K562 (cell line): ENCODE measurements at regions not wholly inside any gene's neighbourhood (a gene's known extent, or its start where the extent isn't known, plus 50 kb on each side); places are given as distances from the start of the nearest gene placed in this dataset.

Source experiments
- JUNB ChIP-seq: fragments of 450-650 bp; formaldehyde crosslinking; conservative IDR thresholded peaks from 2 replicates; pipeline ENCODE4 v1.4.0; 2020; ENCODE audit warnings: mild to moderate bottlenecking
- POLR2A ChIP-seq: fragments of 450-650 bp; conservative IDR thresholded peaks from 2 replicates; pipeline ENCODE4 v1.6.1; 2016
- ZC3H4 ChIP-seq: sonication (generic); formaldehyde crosslinking; IDR thresholded peaks from 2 replicates; pipeline ENCODE4 v1.9.0; 2021; ENCODE audit warnings: missing genetic modification reagents, borderline replicate concordance
- TF ChIP-seq, protein P1 (sequence below): fragments of 450-650 bp; IDR thresholded peaks from 2 replicates; pipeline ENCODE4 v1.7.0; 2016; ENCODE audit warnings: borderline replicate concordance
- TF ChIP-seq, protein P2 (sequence below): sonication (generic); formaldehyde crosslinking; IDR thresholded peaks from 2 replicates; pipeline ENCODE4 v1.8.1; 2023; ENCODE audit warnings: mild to moderate bottlenecking, missing genetic modification reagents

DNA sequence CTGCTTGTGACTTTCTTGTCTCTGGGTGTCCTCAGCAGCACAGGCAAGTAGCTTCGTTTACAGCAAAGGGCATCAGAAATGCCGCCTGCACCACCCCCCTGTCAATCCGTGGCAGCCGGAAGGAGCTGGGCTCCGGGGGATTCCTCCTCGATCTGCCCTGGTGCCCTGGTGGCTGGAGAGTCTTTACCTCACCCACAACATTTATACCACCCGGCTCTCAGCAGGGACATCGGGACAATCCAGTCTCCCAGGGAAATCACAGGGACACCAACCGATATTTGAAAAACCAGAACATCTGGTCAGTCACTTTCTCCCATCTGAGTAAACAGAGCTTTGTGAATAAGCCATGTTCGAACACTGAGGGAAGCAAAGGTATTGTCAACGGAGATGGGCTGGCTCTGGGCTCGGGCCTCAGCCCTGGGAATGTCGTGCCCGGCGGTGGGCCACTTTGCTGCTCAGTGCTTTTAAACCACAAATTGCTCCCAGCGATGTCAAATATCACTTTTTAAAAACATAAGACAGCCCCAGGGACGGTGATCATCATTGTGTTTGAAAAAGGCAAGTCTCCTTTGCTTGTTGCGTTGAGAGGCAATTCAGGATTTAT lies 210.0 kb upstream of the SALL3 start:
- TF ChIP-seq ZC3H4 (CRISPR knock-in tag) (no peak), JUNB (CRISPR knock-in tag) (no peak), POLR2A (no peak)
- TF ChIP-seq, protein P1, sequence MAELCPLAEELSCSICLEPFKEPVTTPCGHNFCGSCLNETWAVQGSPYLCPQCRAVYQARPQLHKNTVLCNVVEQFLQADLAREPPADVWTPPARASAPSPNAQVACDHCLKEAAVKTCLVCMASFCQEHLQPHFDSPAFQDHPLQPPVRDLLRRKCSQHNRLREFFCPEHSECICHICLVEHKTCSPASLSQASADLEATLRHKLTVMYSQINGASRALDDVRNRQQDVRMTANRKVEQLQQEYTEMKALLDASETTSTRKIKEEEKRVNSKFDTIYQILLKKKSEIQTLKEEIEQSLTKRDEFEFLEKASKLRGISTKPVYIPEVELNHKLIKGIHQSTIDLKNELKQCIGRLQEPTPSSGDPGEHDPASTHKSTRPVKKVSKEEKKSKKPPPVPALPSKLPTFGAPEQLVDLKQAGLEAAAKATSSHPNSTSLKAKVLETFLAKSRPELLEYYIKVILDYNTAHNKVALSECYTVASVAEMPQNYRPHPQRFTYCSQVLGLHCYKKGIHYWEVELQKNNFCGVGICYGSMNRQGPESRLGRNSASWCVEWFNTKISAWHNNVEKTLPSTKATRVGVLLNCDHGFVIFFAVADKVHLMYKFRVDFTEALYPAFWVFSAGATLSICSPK: no peak
- TF ChIP-seq, protein P2, sequence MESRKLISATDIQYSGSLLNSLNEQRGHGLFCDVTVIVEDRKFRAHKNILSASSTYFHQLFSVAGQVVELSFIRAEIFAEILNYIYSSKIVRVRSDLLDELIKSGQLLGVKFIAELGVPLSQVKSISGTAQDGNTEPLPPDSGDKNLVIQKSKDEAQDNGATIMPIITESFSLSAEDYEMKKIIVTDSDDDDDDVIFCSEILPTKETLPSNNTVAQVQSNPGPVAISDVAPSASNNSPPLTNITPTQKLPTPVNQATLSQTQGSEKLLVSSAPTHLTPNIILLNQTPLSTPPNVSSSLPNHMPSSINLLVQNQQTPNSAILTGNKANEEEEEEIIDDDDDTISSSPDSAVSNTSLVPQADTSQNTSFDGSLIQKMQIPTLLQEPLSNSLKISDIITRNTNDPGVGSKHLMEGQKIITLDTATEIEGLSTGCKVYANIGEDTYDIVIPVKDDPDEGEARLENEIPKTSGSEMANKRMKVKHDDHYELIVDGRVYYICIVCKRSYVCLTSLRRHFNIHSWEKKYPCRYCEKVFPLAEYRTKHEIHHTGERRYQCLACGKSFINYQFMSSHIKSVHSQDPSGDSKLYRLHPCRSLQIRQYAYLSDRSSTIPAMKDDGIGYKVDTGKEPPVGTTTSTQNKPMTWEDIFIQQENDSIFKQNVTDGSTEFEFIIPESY (CRISPR knock-in tag): no peak
